Suppressor macrophage treated with lipopolysaccharide for 4 hours (primary cell): ENCODE measurements at regions not wholly inside any gene's neighbourhood (a gene's known extent, or its start where the extent isn't known, plus 50 kb on each side); places are given as distances from the start of the nearest gene placed in this dataset.

Source experiments
- DNase-seq: peaks from one replicate; pipeline ENCODE4 v3.0.0-alpha.2; 2020

- no peak for DNase-seq
These were observed 175.1 kb downstream of the ACER2 start for GRCh38 chr9:19583890-19584289.

- DNase-seq: no peak
These were observed 168.6 kb downstream of the ACER2 start for GRCh38 chr9:19577411-19577810.

DNA sequence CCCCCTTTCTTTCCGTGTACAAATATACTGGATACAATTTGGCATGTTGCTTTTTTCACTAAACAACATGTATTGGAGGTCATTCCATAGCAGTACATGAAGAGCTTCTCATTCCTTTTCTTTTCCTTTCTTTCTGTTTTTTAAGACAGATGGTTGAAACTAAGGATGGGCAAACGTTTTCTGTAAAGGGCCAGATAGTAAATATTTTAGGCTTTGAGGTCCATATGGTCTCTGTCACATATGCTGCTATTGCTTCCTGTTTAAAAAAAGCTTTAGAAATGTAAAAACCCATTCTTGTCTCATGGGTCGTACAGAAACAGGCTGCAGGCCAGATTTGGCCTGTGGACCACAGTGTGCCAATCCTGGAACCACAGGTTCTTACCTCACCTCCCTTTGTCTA is 160.1 kb downstream of the ACER2 start:
- no peak for DNase-seq

- DNase-seq: no peak
These were observed 155.7 kb downstream of the ACER2 start for GRCh38 chr9:19564396-19565061.

DNA sequence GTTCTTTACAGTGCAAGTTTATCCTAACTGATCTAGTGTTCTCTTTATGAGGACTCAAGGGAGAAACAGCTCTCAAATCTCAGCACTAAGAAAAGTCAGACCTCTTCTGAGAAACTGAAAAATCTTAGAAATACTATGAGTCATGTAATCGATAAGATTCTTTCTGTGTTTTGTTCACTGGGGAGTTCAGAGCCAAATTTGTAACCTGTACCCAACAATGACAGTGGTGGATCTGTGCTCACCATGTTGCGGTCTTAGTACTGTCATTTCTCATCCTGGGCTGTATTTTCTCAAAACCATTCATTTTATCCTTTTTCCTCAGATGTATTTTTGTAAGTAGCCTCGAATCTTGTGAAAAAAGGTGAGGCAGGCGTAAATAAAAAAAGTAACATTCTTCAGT is 146.4 kb downstream of the ACER2 start:
- DNase-seq: no peak

DNA sequence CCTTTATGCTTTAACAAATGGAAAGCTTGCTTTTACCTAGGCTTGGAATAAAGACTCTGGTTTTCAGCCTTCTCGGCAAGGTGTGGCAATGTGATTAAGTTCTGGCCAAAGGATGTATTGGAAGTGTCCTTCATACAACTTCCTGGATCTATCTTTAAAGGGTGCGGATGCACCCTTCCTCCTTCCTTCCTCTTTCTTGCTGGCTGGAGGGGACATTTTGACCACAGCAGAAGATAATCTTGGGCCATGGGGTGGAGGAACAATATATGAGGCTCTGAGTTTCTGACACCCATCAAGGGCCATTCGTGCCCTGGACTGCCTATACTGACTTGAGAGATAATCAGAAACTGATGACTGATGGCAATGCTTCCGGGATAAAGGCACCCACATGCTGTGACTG is 145.7 kb downstream of the ACER2 start:
- DNase-seq: no peak

DNA sequence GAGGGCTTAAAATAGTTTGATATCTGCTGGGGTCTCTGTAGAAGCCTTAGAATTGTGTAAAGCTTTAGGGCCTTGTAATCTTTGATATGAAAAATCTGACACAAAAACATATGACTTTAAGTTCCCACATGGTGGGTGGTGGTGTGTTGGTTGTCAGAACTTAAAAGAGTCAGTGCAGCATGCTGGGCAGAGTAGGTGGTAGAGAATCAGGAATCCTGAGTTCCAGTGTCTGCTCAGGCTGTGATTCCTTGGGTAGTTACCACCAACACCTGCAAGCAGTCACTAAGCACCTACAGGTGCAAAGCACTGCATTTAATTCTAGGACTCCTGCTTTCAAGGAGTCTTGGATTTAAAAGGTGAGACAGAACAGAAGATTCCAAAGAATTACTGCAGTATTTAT is 144.6 kb downstream of the ACER2 start:
- no peak for DNase-seq

DNA sequence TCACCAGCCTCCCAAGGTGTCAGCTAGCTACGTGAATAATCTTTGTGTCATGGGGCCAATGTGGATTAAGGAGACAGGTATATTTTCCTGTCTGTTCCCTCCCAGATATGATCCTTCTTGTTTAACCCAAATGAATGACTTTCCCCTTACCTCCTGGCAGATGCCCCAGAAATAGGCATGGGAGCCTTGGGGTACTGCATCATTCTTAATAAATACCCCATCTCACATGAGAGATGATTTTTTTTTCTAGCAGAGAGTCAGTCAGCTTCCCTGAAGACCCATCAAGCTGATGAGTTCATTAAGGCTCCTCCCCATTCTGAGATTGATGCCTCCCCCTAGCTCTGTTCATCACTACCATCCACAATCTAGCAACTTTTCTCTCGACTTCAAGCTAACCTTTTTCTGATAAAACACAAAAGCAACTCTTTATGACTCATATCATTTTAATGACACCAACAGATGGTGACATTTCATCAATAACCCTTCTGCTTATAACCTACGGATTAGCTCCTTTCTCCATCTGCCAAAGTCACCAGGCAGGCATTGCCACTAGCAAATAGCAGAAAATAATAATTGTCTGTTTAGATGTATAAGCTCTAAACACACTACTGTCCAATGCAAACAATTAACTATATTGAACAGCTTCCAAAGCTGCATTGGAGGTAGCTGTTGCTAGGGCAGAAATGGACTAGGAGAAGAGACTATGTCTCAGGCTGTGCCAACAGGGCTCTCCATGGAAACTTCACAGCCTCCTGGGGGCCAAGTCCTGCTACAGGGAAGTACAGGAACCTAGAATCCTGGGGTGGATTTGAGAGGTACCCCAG is 143.7 kb downstream of the ACER2 start:
- no peak for DNase-seq

DNA sequence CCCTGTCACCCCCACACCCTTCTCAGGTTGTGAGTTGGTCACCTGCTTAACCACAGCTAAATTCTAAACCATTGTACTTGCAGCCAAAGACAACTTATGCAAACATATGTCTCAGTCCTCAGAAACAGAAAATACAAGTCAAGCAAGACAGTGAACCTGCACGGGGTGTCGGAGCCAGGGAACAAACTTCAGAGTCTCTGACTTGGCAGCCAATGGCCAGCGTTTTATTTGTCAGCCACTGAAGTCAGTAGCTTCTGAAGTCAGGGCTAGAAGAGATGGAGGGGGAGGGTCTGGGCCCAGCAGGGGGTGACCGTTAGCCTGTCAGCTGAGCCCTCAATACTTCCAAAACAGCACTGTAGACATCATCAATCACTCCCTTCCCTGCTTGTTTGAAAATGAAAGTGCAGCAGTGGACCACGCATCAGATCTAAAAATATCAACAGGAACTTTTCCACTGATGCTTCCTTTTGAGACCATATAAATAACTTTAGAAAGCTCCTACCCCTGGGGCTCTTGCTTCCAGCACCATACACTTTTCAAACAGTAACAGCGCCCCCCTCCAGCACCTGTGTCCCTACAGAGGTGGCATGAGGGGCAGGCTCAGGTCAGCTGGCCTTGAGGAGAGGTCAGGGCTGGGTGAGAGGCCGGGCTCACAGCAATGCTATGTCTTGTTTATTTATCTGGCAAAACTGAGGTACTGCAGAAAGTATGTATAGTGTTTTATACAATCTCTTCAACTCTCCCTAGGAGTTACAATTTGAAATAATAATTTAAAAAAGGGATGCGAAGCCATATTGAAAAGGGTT is 142.5 kb downstream of the ACER2 start:
- DNase-seq: peak; percentile 2

GRCh38 chr9:19550009-19550408 is 141.2 kb downstream of the ACER2 start:
- DNase-seq: no peak

- no peak for DNase-seq
These were observed 124.6 kb downstream of the ACER2 start for GRCh38 chr9:19533373-19533772.

DNA sequence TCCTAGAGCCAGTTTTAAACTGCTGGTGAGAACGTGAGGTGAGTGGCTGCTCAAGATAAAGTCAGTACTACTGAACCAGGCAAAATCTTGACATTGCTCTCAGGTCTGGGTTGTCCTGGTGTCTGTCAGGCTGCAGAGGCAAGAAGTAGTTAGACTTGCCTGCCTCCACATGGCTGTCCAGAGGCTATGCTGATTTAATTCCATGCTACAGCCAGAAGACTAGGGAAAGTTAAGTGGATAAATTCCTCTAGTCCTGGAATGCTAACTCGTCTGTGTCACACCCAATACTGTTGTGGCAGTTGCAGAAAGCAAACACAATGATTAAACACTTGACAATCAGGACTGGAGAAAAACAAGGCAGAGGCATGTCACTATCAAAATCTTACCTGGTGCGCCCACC is 118.9 kb downstream of the ACER2 start:
- no peak for DNase-seq

- no peak for DNase-seq
These were observed 113.7 kb downstream of the ACER2 start for GRCh38 chr9:19522558-19522957.

GRCh38 chr9:19521205-19521604 is 112.4 kb downstream of the ACER2 start:
- no peak for DNase-seq

GRCh38 chr9:19517202-19517942 is 108.6 kb downstream of the ACER2 start:
- DNase-seq: peak; percentile 23

DNA sequence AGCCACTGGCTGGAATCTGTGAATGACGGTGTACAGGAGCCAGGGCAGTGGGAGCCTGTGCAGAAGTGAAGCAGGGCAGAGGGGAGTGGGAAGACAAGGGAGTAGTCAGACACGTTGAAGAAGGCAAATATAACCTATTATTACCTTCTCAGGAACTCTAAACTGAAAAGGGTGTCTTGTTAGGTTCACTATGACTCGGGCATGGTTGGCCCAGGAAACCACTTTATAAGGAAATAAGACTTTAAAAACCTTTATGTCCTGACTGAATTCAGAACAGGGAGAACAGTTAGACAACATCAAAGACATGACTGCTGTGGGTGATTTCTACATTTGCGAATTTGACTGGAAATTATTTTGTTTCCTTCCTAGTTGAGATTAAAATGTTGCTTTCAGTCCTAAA is 107.5 kb downstream of the ACER2 start:
- no peak for DNase-seq

DNA sequence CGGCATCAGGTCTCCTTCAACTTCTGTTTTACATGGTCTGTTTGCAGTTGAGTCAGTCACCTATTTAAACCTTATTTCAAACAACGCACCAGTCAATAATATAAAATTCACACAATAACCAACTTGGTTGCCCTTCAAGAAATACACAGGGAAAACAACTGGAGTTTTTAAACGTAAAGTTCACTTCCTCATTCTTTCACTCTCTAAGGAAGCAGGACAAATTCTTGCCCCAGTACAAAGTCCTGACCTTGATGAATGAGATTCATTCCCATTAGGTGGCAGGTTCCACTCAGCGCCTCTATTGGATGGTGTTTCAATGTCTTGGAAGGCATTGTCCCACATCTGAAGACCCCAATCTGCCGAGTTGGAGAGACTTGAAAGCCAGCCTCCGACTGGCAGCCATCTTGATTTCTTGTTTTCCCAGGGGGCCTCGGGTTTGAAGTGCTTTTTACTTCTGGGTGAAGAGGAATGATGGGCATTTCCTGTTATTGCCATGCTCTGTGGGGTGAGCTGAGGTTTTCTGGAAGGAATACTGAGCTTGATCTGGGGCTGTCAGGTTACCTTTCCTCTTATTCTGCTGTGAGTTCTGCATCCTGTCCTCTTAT is 105.0 kb downstream of the ACER2 start:
- no peak for DNase-seq

GRCh38 chr9:19512103-19512832 is 103.5 kb downstream of the ACER2 start:
- DNase-seq: no peak

- DNase-seq: no peak
These were observed 102.9 kb downstream of the ACER2 start for GRCh38 chr9:19511694-19512093.

GRCh38 chr9:19510907-19511306 is 102.1 kb downstream of the ACER2 start:
- no peak for DNase-seq
